ENCODE measurements at regions not wholly inside any gene's neighbourhood (a gene's known extent, or its start where the extent isn't known, plus 50 kb on each side); places are given as distances from the start of the nearest gene placed in this dataset.

GRCh38 chr11:130814440-130815096 is 101.7 kb downstream of the SNX19 start:
- no peak for TF ChIP-seq POLR2AphosphoS5 (IDR thresholded peaks at IDR 0.05; ENCODE audit: low read depth, low read length)
- TF ChIP-seq CTCF (IDR thresholded peaks at IDR 0.05) = no peak
- no peak for TF ChIP-seq REST (IDR thresholded peaks at IDR 0.05; ENCODE audit: insufficient read depth in 1 of 2, low read depth in 2 of 2, low read length in 1 of 2)
- TF ChIP-seq SIN3A (IDR thresholded peaks at IDR 0.05; ENCODE audit: borderline replicate concordance, insufficient read depth, low read depth, low read length) = no peak
- no peak for TF ChIP-seq TCF7L2 (IDR thresholded peaks at IDR 0.05; ENCODE audit: low read depth, low read length)

All from Panc1 (cell line).